ENCODE measurements at regions not wholly inside any gene's neighbourhood (a gene's known extent, or its start where the extent isn't known, plus 50 kb on each side); places are given as distances from the start of the nearest gene placed in this dataset.

GRCh38 chr13:59444210-59444857 is 719.4 kb downstream of the DIAPH3 start:
- TF ChIP-seq TAF1 (IDR thresholded peaks at IDR 0.05; ENCODE audit: borderline replicate concordance, low read depth, low read length) (no peak), POLR2AphosphoS5 (IDR thresholded peaks at IDR 0.05; ENCODE audit: low read depth, low read length) (no peak), POLR2A (IDR thresholded peaks at IDR 0.05; ENCODE audit: low read depth, low read length) (no peak)
- FAIRE-seq (no peak), DNase-seq (ENCODE audit: insufficient read length) (no peak)

- FAIRE-seq (no peak), DNase-seq (ENCODE audit: insufficient read length) (no peak)
- TF ChIP-seq TAF1 (IDR thresholded peaks at IDR 0.05; ENCODE audit: borderline replicate concordance, low read depth, low read length) (no peak), POLR2A (IDR thresholded peaks at IDR 0.05; ENCODE audit: low read depth, low read length) (no peak), POLR2AphosphoS5 (IDR thresholded peaks at IDR 0.05; ENCODE audit: low read depth, low read length) (no peak)
These were observed 717.9 kb downstream of the DIAPH3 start for GRCh38 chr13:59445812-59446211.

GRCh38 chr13:59446391-59446790 is 717.3 kb downstream of the DIAPH3 start:
- TF ChIP-seq TAF1 (IDR thresholded peaks at IDR 0.05; ENCODE audit: borderline replicate concordance, low read depth, low read length) (no peak), POLR2AphosphoS5 (IDR thresholded peaks at IDR 0.05; ENCODE audit: low read depth, low read length) (no peak), POLR2A (IDR thresholded peaks at IDR 0.05; ENCODE audit: low read depth, low read length) (no peak)
- FAIRE-seq (no peak), DNase-seq (ENCODE audit: insufficient read length) (no peak)

GRCh38 chr13:59447031-59447430 is 716.7 kb downstream of the DIAPH3 start:
- TF ChIP-seq POLR2A (IDR thresholded peaks at IDR 0.05; ENCODE audit: low read depth, low read length), result no peak
- no peak for TF ChIP-seq POLR2AphosphoS5 (IDR thresholded peaks at IDR 0.05; ENCODE audit: low read depth, low read length)
- no peak for TF ChIP-seq TAF1 (IDR thresholded peaks at IDR 0.05; ENCODE audit: borderline replicate concordance, low read depth, low read length)
- no peak for DNase-seq (ENCODE audit: insufficient read length)
- no peak for FAIRE-seq

DNA sequence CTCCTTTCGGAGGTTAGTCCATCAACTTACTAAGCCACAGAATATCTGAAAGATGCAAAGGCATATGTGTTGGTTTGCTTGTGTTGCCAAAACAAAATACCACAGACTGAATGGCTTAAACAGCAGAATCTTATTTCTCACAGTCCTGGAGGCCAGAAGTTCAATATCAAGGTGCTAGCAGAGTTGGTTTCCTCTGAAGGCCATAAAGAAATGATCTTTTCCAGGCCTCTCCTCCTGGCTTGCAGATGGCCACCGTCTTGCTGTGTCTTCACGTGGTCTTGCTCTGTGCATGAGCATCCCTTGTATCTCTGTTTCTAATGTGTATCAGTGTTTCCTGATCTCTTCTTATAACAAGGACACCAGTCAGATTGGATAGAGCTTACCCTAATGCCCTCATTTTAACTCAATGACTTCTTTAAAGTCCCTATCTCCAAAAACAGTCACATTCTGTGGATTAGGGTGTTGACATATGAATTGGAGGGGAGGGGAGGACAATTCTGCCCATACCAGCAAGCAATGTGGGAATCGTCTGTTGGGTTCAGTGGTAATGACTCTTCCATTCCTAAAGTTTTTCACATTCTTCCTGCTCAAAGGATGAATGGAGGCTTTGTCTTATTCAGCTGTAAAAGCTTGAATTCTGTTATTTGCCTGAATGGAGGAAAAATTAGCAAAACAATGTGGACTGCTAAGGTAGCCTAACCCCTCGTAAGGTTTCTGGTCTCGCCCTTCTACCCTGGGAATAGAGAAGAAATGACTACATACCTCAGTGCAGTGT is 715.7 kb downstream of the DIAPH3 start:
- DNase-seq (ENCODE audit: insufficient read length), result no peak
- TF ChIP-seq POLR2A (IDR thresholded peaks at IDR 0.05; ENCODE audit: low read depth, low read length) (no peak), TAF1 (IDR thresholded peaks at IDR 0.05; ENCODE audit: borderline replicate concordance, low read depth, low read length) (no peak), POLR2AphosphoS5 (IDR thresholded peaks at IDR 0.05; ENCODE audit: low read depth, low read length) (no peak)
- FAIRE-seq, result no peak

DNA sequence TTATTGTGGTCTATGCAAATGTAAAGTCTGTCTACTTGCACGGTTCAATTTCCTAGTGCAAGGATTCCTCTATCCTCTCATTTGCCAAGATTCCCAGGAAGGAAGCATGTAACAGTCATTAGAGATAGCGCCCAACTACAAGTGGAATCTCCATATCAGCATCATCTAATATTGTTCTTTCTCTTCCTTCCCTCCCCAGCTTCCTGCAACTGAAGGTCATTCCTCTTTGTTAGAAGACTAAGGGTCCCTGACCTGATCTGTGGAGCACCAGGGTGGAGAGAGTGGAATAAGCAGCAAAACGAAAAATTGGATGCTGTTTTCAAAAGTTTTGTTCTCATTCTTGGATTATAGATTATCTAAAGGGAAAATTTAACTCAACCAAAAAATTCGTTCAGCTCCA is 714.0 kb downstream of the DIAPH3 start:
- no peak for FAIRE-seq
- TF ChIP-seq TAF1 (IDR thresholded peaks at IDR 0.05; ENCODE audit: borderline replicate concordance, low read depth, low read length), result no peak
- TF ChIP-seq POLR2A (IDR thresholded peaks at IDR 0.05; ENCODE audit: low read depth, low read length), result no peak
- TF ChIP-seq POLR2AphosphoS5 (IDR thresholded peaks at IDR 0.05; ENCODE audit: low read depth, low read length), result no peak

DNA sequence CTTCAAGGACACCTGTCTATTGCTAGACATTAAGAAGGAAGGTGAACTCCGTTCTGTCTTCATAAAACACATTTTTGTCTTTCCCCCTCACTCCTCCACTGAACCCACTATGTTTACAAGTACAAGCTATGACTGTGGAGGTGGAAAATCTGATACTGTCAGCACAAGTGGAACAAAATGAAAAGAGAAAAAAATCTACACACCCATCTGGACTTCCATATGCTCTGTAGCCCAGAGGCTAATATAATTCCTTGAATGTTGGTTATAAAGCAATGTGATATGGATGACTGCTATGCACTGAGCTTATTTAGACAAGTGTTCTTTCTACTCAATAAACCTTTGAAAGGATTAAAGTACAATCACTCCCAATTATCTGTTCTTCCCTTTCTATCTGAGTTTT is 713.5 kb downstream of the DIAPH3 start:
- FAIRE-seq (no peak), DNase-seq (ENCODE audit: insufficient read length) (no peak)
- TF ChIP-seq TAF1 (IDR thresholded peaks at IDR 0.05; ENCODE audit: borderline replicate concordance, low read depth, low read length) (no peak), POLR2A (IDR thresholded peaks at IDR 0.05; ENCODE audit: low read depth, low read length) (no peak), POLR2AphosphoS5 (IDR thresholded peaks at IDR 0.05; ENCODE audit: low read depth, low read length) (no peak)

More for the DNA sequence above, 714.0 kb downstream of the DIAPH3 start:
- DNase-seq (ENCODE audit: insufficient read length), result no peak

DNA sequence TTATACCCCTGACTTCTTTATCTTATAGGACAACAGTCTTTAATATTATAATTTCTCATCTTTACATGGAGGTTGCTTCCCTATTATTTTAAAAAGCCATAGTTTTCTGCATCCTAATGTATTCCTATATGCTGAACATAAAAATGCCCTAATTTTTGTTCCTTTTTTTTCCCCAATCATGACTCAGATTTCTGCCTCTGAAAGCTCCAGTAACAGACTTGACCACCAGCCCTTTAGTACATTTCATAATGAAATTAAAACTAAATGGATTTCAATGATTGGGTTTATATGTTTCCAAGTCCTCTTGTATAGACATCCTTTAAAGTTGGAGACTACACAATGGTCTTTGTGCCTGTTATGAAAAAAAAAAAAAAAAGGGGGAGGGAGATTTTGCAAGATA is 712.5 kb downstream of the DIAPH3 start:
- FAIRE-seq, result no peak
- DNase-seq (ENCODE audit: insufficient read length), result no peak
- no peak for TF ChIP-seq TAF1 (IDR thresholded peaks at IDR 0.05; ENCODE audit: borderline replicate concordance, low read depth, low read length)
- TF ChIP-seq POLR2A (IDR thresholded peaks at IDR 0.05; ENCODE audit: low read depth, low read length), result no peak
- no peak for TF ChIP-seq POLR2AphosphoS5 (IDR thresholded peaks at IDR 0.05; ENCODE audit: low read depth, low read length)

DNA sequence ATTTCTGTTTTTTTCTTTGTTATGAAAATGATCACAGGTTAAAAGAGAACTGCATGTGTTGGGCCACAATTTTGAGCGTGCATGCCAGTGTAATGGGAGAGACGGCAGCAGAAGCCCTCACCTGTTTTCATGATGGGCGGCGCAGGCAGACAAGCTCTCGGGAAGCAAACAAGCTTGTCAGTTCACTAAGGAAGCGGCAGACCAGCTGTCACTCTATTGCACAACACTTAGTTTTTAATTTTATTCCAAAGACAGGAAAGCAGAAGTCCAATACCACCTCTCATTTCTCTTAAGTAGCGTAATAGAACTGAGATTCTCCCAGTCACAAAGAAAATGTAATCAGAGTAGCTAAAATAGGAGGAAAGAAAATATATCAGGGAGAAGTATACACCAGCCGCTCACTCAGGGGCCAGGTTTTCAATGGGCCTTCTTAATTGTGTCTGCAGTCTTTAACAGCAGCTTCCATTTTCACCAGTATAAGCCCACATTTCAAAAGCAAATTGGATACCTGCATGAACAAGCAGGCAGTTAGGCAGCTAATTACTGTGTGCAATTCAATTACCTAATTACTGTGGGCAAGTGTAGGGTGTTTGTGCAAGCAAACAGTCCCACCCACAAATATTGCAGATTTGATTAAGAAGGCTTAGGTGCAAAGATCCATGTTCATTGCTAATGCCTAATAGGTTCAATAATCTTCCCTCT is 711.4 kb downstream of the DIAPH3 start:
- TF ChIP-seq POLR2A (IDR thresholded peaks at IDR 0.05; ENCODE audit: low read depth, low read length) (no peak), TAF1 (IDR thresholded peaks at IDR 0.05; ENCODE audit: borderline replicate concordance, low read depth, low read length) (no peak), POLR2AphosphoS5 (IDR thresholded peaks at IDR 0.05; ENCODE audit: low read depth, low read length) (no peak)
- FAIRE-seq, result no peak
- no peak for DNase-seq (ENCODE audit: insufficient read length)

DNA sequence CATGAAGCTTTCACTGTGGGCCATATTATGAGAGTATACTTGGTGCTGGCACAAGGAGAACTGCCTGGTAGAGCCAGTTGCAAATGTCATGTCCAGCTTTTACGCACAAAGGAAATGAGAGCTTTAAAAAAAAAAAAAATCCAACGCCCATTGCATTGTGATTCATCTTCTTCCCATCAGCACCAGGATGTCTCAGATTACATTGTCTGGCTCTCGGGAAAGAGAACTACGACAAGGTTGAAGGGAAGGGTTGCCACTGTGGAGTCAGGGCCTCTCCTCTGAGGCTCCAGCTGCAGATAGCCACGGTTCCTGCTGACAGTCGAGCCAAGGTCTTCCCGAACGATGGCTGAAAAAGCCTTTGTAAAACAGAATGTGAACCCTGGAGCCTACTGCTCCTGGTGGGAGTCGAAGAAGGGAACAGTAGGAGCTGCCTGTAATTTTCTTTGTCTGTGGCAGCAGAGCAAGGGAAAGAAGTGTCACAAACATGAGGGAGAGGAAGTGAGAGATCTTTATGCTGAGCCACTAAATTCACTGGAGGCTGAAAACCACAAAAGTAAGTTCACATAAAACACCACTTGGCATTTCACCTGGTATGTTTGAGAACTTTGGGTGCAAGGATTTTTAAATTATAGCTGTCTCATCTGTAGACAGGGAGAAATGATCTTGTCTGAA is 704.7 kb downstream of the DIAPH3 start:
- no peak for DNase-seq (ENCODE audit: insufficient read length)
- TF ChIP-seq TAF1 (IDR thresholded peaks at IDR 0.05; ENCODE audit: borderline replicate concordance, low read depth, low read length) (no peak), POLR2AphosphoS5 (IDR thresholded peaks at IDR 0.05; ENCODE audit: low read depth, low read length) (no peak), POLR2A (IDR thresholded peaks at IDR 0.05; ENCODE audit: low read depth, low read length) (no peak)
- no peak for FAIRE-seq

GRCh38 chr13:59459972-59460371 is 703.8 kb downstream of the DIAPH3 start:
- TF ChIP-seq POLR2A (IDR thresholded peaks at IDR 0.05; ENCODE audit: low read depth, low read length), result no peak
- TF ChIP-seq TAF1 (IDR thresholded peaks at IDR 0.05; ENCODE audit: borderline replicate concordance, low read depth, low read length), result no peak
- TF ChIP-seq POLR2AphosphoS5 (IDR thresholded peaks at IDR 0.05; ENCODE audit: low read depth, low read length), result no peak
- FAIRE-seq, result no peak
- no peak for DNase-seq (ENCODE audit: insufficient read length)

Data from GM12892 (cell line).